ENCODE measurements at regions not wholly inside any gene's neighbourhood (a gene's known extent, or its start where the extent isn't known, plus 50 kb on each side); places are given as distances from the start of the nearest gene placed in this dataset.

GRCh38 chr6:152836523-152836922 lies 85.9 kb downstream of the VIP start:
- TF ChIP-seq, protein P1, sequence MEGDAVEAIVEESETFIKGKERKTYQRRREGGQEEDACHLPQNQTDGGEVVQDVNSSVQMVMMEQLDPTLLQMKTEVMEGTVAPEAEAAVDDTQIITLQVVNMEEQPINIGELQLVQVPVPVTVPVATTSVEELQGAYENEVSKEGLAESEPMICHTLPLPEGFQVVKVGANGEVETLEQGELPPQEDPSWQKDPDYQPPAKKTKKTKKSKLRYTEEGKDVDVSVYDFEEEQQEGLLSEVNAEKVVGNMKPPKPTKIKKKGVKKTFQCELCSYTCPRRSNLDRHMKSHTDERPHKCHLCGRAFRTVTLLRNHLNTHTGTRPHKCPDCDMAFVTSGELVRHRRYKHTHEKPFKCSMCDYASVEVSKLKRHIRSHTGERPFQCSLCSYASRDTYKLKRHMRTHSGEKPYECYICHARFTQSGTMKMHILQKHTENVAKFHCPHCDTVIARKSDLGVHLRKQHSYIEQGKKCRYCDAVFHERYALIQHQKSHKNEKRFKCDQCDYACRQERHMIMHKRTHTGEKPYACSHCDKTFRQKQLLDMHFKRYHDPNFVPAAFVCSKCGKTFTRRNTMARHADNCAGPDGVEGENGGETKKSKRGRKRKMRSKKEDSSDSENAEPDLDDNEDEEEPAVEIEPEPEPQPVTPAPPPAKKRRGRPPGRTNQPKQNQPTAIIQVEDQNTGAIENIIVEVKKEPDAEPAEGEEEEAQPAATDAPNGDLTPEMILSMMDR (IDR thresholded peaks at IDR 0.05; ENCODE audit: low read depth, low read length) = no peak
- H3K4me3 ChIP-seq (replicated peaks in 1 of 2; ENCODE audit: low read depth in 2 of 2, low read length in 2 of 2) = no peak overlapping the region
- DNase-seq (ENCODE audit: low read depth in 2 of 2) = no peak

DNA sequence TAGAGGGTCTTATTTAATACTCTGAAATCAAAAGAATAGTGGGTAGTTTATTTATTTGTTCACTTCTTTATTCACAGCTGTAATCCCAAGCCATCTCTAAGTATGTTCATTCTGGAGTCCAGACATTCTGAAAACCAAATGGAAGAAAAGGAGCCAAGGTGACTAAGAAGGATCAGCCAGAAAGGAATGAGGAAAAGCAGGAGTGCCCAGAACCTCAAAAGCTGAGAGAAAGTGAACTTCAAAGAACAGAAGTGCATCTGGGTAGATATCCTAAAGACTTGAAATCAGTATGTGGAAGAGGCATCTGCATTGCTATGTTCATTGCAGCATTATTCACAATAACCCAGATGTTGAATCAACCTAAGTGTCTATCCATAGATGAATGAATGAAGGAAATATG lies 94.8 kb downstream of the VIP start:
- no peak for DNase-seq (ENCODE audit: low read depth in 2 of 2)
- H3K4me3 ChIP-seq (replicated peaks in 1 of 2; ENCODE audit: low read depth in 2 of 2, low read length in 2 of 2) = no peak overlapping the region
- TF ChIP-seq, protein P1 (IDR thresholded peaks at IDR 0.05; ENCODE audit: low read depth, low read length) = no peak

GRCh38 chr6:152846825-152847224 lies 96.2 kb downstream of the VIP start:
- no peak overlapping the region for H3K4me3 ChIP-seq (replicated peaks in 1 of 2; ENCODE audit: low read depth in 2 of 2, low read length in 2 of 2)
- DNase-seq (ENCODE audit: low read depth in 2 of 2) = peak in 1 of 2 donors; percentile 27
- TF ChIP-seq, protein P1 (IDR thresholded peaks at IDR 0.05; ENCODE audit: low read depth, low read length) = no peak

- H3K4me3 ChIP-seq (replicated peaks in 1 of 2; ENCODE audit: low read depth in 2 of 2, low read length in 2 of 2) = no peak overlapping the region
- DNase-seq (ENCODE audit: low read depth in 2 of 2) = no peak
- TF ChIP-seq, protein P1 (IDR thresholded peaks at IDR 0.05; ENCODE audit: low read depth, low read length) = no peak
Measured at GRCh38 chr6:152848919-152849318, 98.3 kb downstream of the VIP start.

DNA sequence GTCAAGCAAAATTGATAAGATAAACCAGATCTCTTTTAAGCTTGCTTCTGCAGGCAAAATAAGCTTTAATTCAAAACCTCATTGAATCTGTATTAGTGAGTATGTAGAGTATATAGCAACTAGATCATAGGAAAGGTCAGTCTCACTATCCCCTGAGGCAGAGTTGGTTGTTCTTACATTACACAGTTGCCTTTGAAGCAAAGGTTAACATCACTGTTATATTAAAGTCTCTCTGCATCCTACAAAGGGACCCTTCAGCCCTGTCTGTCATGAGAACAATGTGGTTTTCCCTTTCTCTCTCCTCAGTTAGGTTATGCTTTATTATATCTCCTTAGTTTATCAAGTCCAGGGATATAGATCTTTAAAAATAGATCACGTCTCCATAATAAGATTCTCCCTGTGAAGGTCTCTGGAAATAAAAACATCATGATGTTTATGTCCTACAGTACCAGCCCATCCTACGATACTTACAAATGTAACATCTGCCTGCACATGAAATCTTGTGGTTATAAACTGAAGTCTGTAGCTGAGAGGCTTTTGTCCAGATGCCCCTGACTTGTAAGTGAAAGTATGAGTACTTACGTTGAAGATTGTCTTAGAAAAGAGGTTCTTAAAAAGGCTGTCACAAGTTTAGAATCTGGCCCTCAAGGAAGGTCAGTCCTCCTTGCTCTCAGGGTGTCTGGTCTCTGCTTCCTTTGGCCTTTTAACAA lies 103.6 kb downstream of the VIP start:
- DNase-seq (ENCODE audit: low read depth in 2 of 2) = no peak
- no peak overlapping the region for H3K4me3 ChIP-seq (replicated peaks in 1 of 2; ENCODE audit: low read depth in 2 of 2, low read length in 2 of 2)
- TF ChIP-seq, protein P1 (IDR thresholded peaks at IDR 0.05; ENCODE audit: low read depth, low read length) = no peak

DNA sequence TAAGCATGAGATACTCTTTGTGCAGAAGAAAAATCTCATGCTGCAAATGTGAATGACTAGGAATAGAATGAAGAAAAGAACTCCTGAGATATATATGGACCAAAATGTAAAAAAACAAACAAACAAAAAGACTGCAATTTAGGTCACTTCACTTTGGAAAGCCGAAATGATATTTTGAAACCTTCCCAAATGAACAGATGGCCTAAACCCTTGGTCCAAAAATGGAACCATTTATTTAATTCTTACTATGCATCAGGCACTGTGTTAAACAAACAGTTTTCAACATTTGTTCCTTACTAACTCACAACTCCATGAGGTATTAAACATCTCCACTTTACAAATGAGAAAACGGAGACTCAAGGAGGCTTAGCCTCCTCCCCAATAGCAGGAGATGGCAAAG lies 107.5 kb downstream of the VIP start:
- H3K4me3 ChIP-seq (replicated peaks in 1 of 2; ENCODE audit: low read depth in 2 of 2, low read length in 2 of 2) = no peak overlapping the region
- no peak for DNase-seq (ENCODE audit: low read depth in 2 of 2)
- TF ChIP-seq, protein P1 (IDR thresholded peaks at IDR 0.05; ENCODE audit: low read depth, low read length) = no peak

DNA sequence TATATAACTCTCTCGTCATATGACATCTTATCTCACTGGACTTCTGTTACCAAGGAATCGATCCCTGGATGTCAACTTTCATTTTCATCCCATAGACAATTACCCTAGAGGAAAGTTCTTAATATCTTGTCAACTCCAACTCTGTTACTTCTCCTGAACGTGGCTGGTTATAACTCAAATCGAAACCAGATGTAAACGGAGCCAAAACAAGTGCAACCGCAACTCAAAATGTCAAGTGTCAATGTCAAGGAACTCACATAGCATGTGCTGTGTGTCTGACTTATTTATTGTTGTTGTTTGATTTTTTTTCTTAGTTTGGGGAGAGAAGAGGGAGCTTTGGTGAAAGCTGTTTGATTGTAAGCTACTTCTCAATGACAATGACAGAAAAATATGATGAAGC lies 108.6 kb downstream of the VIP start:
- no peak overlapping the region for H3K4me3 ChIP-seq (replicated peaks in 1 of 2; ENCODE audit: low read depth in 2 of 2, low read length in 2 of 2)
- TF ChIP-seq, protein P1 (IDR thresholded peaks at IDR 0.05; ENCODE audit: low read depth, low read length) = no peak
- DNase-seq (ENCODE audit: low read depth in 2 of 2) = no peak

Data from cardiac fibroblast (primary cell).